Testis (tissue), 2 donors: ENCODE measurements at regions not wholly inside any gene's neighbourhood (a gene's known extent, or its start where the extent isn't known, plus 50 kb on each side); places are given as distances from the start of the nearest gene placed in this dataset.
"Not testable (repeated sequence)": the region's sequence is repeated elsewhere in the genome, so short reads cannot be mapped to it uniquely, and the experiment has no call there.

Experiments
- POLR2A ChIP-seq: fragments of 450-650 bp; IDR thresholded peaks from one replicate; pipeline ENCODE4 v1.6.1; 2017; ENCODE audit warnings: antibody characterized with exemption, mild to moderate bottlenecking, moderate library complexity
- TF ChIP-seq, protein P1 (sequence below), 3 experiments: fragments of 450-650 bp in 2 of 3; fragments of 200-600 bp in 1 of 3; sonication (generic) in 1 of 3; IDR thresholded peaks; one replicate each; pipeline ENCODE4 v1.5.1; 2016 to 2019; ENCODE audit warnings: antibody characterized with exemption in 3 of 3, mild to moderate bottlenecking in 2 of 3, moderate library complexity in 1 of 3

DNA sequence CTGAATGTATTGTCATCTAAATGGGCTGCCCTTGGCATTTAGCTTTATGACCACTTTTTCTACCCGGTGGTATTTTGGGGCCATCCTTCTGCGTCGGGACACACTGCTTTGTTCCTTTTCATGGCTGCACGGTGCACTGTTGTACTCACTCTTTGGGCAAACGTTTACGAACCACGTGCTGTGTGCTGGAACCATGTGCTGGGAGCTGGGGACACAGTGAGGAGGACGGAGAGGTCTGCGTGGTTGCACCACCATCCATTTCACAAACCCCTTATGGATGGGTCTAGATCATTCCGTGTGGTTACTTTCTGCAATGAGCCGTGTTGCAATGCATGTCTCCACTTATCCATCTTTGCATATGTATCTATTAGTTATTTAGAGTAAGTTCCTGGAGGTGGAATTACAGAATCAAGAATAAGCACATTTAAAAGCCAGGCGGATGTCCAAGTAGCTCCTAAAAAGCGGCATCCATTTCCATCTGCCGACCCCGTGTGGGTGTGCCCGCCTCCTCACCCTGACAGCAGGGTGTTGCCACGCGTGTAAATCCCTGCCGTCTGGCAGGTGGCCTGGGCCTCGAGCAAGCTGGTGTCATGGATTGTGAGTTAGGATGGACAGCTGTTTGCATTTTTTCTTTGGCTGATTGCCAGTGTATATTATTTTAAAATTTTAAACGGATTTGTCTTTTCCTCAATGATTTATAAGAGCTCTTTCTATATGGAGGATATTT lies 183.1 kb downstream of the BANP start:
- TF ChIP-seq, protein P1, sequence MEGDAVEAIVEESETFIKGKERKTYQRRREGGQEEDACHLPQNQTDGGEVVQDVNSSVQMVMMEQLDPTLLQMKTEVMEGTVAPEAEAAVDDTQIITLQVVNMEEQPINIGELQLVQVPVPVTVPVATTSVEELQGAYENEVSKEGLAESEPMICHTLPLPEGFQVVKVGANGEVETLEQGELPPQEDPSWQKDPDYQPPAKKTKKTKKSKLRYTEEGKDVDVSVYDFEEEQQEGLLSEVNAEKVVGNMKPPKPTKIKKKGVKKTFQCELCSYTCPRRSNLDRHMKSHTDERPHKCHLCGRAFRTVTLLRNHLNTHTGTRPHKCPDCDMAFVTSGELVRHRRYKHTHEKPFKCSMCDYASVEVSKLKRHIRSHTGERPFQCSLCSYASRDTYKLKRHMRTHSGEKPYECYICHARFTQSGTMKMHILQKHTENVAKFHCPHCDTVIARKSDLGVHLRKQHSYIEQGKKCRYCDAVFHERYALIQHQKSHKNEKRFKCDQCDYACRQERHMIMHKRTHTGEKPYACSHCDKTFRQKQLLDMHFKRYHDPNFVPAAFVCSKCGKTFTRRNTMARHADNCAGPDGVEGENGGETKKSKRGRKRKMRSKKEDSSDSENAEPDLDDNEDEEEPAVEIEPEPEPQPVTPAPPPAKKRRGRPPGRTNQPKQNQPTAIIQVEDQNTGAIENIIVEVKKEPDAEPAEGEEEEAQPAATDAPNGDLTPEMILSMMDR (IDR thresholded peaks at IDR 0.05) = not testable (repeated sequence)
- TF ChIP-seq POLR2A = not testable (repeated sequence)
